Right renal cortex interstitium (tissue), 3 donors: ENCODE measurements at regions not wholly inside any gene's neighbourhood (a gene's known extent, or its start where the extent isn't known, plus 50 kb on each side); places are given as distances from the start of the nearest gene placed in this dataset.
"Not testable (repeated sequence)": the region's sequence is repeated elsewhere in the genome, so short reads cannot be mapped to it uniquely, and the experiment has no call there.

Experiments
- DNase-seq, 3 donors: peaks; one replicate each; pipeline ENCODE4 v3.0.0-alpha.2; 2013; ENCODE audit warnings: low read depth in 3 of 3, low spot score in 2 of 3

- DNase-seq = no peak
Observed at GRCh38 chr5:163874431-163874830, 369.0 kb downstream of the MAT2B start.

- DNase-seq = not testable (repeated sequence)
Observed at GRCh38 chr5:163874912-163875311, 369.5 kb downstream of the MAT2B start.

- peak in 2 of 3 donors; percentile 5 to 26 for DNase-seq
Observed at GRCh38 chr5:163877865-163878264, 372.4 kb downstream of the MAT2B start.

GRCh38 chr5:163878490-163878889 lies 373.1 kb downstream of the MAT2B start:
- no peak for DNase-seq

- DNase-seq = peak in 1 of 3 donors; percentile 7
Observed at GRCh38 chr5:163880302-163880701, 374.9 kb downstream of the MAT2B start.

- no peak for DNase-seq
Observed at GRCh38 chr5:163885117-163885516, 379.7 kb downstream of the MAT2B start.

GRCh38 chr5:163887854-163888253 lies 382.4 kb downstream of the MAT2B start:
- no peak for DNase-seq

GRCh38 chr5:163888366-163888765 lies 382.9 kb downstream of the MAT2B start:
- DNase-seq = no peak

- no peak for DNase-seq
Observed at GRCh38 chr5:163889369-163889768, 383.9 kb downstream of the MAT2B start.

- no peak for DNase-seq
Observed at GRCh38 chr5:163890261-163890660, 384.8 kb downstream of the MAT2B start.

- DNase-seq = no peak
Observed at GRCh38 chr5:163893281-163893680, 387.9 kb downstream of the MAT2B start.

GRCh38 chr5:163894645-163895044 lies 389.2 kb downstream of the MAT2B start:
- DNase-seq = no peak

GRCh38 chr5:163898873-163899272 lies 393.5 kb downstream of the MAT2B start:
- no peak for DNase-seq

GRCh38 chr5:163907783-163908182 lies 402.4 kb downstream of the MAT2B start:
- not testable (repeated sequence) for DNase-seq

GRCh38 chr5:163908253-163908652 lies 402.8 kb downstream of the MAT2B start:
- DNase-seq = no peak

- no peak for DNase-seq
Observed at GRCh38 chr5:163910226-163910625, 404.8 kb downstream of the MAT2B start.

- DNase-seq = no peak
Observed at GRCh38 chr5:163912046-163912445, 406.6 kb downstream of the MAT2B start.

- no peak for DNase-seq
Observed at GRCh38 chr5:163913548-163913947, 408.1 kb downstream of the MAT2B start.

- no peak for DNase-seq
Observed at GRCh38 chr5:163914910-163915309, 409.5 kb downstream of the MAT2B start.

- peak in 2 of 3 donors; percentile 10 to 19 for DNase-seq
Observed at GRCh38 chr5:163915481-163915961, 410.1 kb downstream of the MAT2B start.

- no peak for DNase-seq
Observed at GRCh38 chr5:163916376-163916775, 411.0 kb downstream of the MAT2B start.

- DNase-seq = no peak
Observed at GRCh38 chr5:163916861-163917260, 411.4 kb downstream of the MAT2B start.

GRCh38 chr5:163917747-163918146 lies 412.3 kb downstream of the MAT2B start:
- DNase-seq = no peak
